Fibroblast of skin of right quadriceps (primary cell): ENCODE measurements at regions not wholly inside any gene's neighbourhood (a gene's known extent, or its start where the extent isn't known, plus 50 kb on each side); places are given as distances from the start of the nearest gene placed in this dataset.
"Not testable (repeated sequence)": the region's sequence is repeated elsewhere in the genome, so short reads cannot be mapped to it uniquely, and the experiment has no call there.

ENCODE experiments used
- DNase-seq: peaks from one replicate; pipeline ENCODE4 v3.0.0-alpha.2; 2013

- DNase-seq = not testable (repeated sequence)
Measured at GRCh38 chr1:101492144-101492543, 255.3 kb downstream of the S1PR1 start.

GRCh38 chr1:101493920-101494319, 257.1 kb downstream of the S1PR1 start:
- not testable (repeated sequence) for DNase-seq

- DNase-seq = no peak
Measured at GRCh38 chr1:101496109-101496508, 259.3 kb downstream of the S1PR1 start.

GRCh38 chr1:101497881-101498559, 261.2 kb downstream of the S1PR1 start:
- no peak for DNase-seq

- not testable (repeated sequence) for DNase-seq
Measured at GRCh38 chr1:101504106-101504505, 267.3 kb downstream of the S1PR1 start.

- not testable (repeated sequence) for DNase-seq
Measured at GRCh38 chr1:101505240-101505639, 268.4 kb downstream of the S1PR1 start.

- DNase-seq = peak; percentile 39
Measured at GRCh38 chr1:101506541-101507164, 269.8 kb downstream of the S1PR1 start.

GRCh38 chr1:101507547-101507971, 270.7 kb downstream of the S1PR1 start:
- peak; percentile 14 for DNase-seq

- no peak for DNase-seq
Measured at GRCh38 chr1:101508913-101509312, 272.1 kb downstream of the S1PR1 start.

- no peak for DNase-seq
Measured at GRCh38 chr1:101509370-101509769, 272.6 kb downstream of the S1PR1 start.

- no peak for DNase-seq
Measured at GRCh38 chr1:101511202-101511891, 274.5 kb downstream of the S1PR1 start.

- peak; percentile 37 for DNase-seq
Measured at GRCh38 chr1:101520302-101520701, 283.5 kb downstream of the S1PR1 start.

GRCh38 chr1:101522486-101522885, 285.7 kb downstream of the S1PR1 start:
- DNase-seq = no peak

- DNase-seq = no peak
Measured at GRCh38 chr1:101526813-101527212, 290.0 kb downstream of the S1PR1 start.

GRCh38 chr1:101532377-101532776, 295.6 kb downstream of the S1PR1 start:
- DNase-seq = no peak

- DNase-seq = no peak
Measured at GRCh38 chr1:101540161-101540560, 303.3 kb downstream of the S1PR1 start.

- DNase-seq = no peak
Measured at GRCh38 chr1:101546885-101547284, 310.1 kb downstream of the S1PR1 start.

GRCh38 chr1:101547357-101547756, 310.5 kb downstream of the S1PR1 start:
- DNase-seq = no peak

- no peak for DNase-seq
Measured at GRCh38 chr1:101548376-101548775, 311.6 kb downstream of the S1PR1 start.

GRCh38 chr1:101550581-101550980, 313.8 kb downstream of the S1PR1 start:
- no peak for DNase-seq

GRCh38 chr1:101566883-101567538, 330.2 kb downstream of the S1PR1 start:
- DNase-seq = no peak

- DNase-seq = peak; percentile 23
Measured at GRCh38 chr1:101567582-101568189, 330.9 kb downstream of the S1PR1 start.

- peak; percentile 8 for DNase-seq
Measured at GRCh38 chr1:101587741-101588140, 350.9 kb downstream of the S1PR1 start.
